Stimulated activated CD8-positive, alpha-beta memory T cell treated with anti-CD3 and anti-CD28 coated beads, Interleukin-12 subunit alpha, Interleukin-12 subunit beta, amount 100 ng/mL, for 1 hour (primary cell): ENCODE measurements at regions not wholly inside any gene's neighbourhood (a gene's known extent, or its start where the extent isn't known, plus 50 kb on each side); places are given as distances from the start of the nearest gene placed in this dataset.
A peak's percentile ranks its signal among the peaks of the same experiment; 100 is the strongest.

ENCODE experiments used
- DNase-seq: peaks from one replicate; pipeline ENCODE4 v3.0.0-alpha.2; 2020; ENCODE audit warnings: low read depth

DNA sequence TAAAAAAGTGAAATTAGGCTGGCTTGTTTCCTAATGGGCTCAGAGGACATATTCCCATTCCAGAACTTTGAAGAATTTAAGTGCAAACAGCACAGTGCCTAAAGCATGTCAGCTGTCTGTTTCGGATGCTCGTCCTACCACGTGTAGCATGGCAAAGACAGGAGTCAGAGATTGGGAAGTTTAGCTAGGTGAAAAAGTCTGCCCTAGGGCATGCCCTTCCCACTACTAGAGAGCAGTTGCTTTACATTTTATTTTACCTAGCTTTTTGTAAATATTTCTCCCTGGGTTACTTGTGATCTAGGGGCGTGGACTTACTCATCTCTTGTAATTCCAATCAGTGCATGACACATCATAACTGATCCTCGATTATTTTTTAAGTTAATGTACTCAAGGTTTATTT lies 111.1 kb downstream of the LMO4 start:
- no peak for DNase-seq

DNA sequence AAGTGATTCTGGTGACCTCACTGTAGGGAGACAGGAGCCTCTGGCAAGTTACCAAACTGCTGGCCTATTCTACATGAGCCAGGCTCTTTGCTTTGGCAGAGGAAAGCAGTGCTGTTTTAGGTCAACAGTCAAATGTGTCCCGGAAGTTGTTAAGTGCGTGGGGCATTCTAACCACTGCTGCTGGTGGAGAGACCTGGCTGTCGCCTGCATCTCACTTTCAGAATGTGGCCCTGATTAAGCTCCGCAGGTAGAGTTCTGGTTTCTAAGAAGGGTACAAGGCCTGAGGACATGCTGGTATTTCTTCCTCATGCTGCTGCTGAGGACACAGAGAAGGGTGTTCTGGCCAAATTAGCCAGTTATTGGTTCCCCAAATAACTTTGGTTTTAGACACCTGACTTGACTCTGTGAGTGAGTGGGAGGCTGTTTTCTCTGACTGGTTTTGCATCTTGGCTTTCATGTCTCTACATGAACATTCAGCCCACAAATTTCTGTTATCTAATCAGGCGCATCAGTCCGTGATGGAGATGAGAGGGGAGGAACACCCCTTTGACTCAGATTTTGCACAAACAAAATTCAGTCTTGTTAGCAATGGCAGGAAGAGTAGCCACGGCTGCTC lies 120.8 kb downstream of the LMO4 start:
- DNase-seq: no peak

DNA sequence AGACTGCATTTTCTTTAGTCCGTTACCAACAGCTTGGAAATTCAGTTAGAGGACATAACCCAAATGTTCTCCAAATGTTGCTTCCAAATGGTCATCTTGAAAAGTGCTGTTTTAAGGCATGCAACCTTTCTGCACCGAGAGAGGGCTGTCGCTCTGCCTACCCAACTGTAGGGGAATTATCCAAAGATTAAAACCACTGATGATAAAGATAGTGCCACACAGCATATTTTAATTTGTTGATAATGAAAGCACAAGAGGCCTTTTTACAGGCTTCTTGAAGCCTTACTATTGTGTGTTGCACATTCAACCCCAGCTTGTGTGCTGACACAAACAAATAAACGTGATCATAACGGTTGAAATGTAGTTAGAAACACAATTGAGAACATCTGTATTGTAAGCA lies 121.5 kb downstream of the LMO4 start:
- no peak for DNase-seq

DNA sequence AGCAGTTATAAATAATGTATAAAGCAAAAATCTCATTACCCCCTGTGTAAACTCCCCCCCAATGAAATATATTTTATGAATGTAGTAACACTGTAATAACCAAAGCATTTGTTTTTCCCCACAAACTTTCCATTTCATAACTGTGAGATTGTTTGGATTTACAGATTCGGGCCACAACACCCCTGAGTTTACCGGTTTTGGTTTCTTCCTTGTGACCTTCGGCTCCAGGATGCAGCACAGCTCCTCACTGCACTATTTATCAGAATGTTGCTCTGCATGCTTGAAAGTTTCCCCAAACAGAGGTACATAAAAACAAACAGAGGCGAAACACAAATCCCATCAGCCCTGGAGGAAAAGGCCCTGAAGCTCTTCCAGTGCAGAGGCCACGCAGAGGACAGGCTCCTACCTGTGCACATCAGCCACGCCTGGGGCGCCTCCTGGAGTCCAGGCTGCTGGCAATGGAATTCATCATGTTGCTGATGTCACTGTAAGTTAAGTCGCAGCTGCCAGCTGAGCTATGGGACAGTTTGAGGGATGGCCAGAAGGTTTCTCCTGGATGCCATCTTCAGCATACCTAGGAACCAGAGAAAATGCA lies 122.0 kb downstream of the LMO4 start:
- DNase-seq: peak; percentile 5

DNA sequence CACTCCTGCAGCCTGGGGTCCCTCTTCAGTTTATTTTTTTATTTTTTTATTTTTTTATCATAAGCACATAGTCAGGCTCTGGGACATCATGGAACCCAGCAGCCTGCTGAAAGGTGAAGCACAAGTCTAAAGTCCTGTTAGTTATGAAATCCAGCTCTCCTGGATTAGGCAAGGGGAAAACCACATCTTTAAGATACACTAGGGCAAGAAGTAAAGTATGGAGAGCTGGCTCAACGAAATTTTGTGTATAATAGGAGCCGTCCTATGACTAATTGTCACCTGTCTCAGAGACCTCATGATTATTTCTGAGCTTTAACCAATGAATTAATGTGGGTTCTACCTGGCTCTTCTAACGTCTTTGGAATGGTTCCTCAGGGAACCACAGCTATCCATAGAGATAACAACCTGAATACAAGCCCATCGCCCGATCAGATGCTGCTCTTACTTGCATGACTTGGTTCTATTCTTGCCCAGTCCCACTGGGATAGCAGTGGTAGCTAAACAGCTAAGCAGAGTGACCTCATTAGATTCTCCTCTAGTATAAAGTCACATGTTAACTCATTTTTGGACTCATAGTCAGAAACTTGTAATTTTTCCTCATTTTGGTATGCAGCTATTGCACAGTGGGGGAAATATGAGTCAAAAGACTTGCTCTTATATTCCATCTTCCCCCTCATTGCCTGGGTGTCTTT lies 122.7 kb downstream of the LMO4 start:
- DNase-seq: no peak

DNA sequence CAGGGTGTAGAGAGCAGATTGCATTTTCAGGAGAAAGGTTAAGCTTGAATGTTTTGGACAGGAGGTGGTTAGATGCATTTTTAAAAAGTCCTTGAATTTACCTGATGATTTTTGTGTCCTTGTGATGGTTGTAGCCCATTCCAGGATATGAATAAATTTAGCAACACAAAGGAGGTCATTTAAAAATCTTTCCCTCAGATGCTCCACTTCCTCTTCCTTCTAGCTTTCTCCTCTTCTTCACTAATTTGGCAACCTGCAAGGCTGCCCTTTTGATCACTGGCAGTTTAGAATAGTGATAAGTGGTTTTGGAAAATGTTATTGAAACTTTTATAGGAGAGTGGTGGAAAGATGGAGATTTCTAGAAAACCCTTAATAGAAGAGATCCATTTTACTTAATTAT lies 124.0 kb downstream of the LMO4 start:
- DNase-seq: no peak

DNA sequence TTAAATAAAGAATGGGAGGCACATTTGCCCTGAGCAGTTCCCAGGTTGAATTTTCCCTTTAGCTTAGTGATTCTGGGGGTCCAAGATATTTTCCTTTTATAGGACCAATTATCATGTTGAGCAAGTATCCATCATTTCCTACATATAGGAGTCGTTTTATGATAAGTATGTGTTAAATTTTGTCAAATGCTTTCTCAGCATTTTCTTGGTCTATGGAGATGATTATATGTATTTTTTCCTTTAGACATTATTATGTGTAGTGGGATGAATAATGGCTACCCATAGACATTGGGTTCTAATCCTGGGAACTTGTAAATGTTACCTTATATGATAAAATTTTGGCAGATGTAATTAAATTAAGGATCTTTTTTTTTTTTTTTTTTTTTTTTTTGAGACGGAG lies 128.7 kb downstream of the LMO4 start:
- no peak for DNase-seq

DNA sequence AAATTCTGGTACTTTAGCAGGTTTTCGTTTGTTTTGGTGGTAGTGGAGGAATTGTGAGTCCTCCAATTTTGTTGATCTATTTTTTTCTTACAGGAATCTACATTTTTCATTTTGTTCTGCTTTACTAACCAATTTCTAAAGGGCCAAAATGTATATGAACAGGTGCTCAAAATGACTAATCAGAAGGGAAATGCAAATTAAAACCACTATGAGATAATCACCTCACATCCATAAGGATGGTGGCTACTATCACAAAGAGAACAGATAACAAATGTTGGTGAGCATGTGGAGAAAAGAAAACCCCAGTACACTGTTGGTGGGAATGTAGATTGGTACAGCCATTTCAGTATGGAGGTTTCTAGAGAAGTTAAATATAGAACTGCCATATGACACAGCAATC lies 134.2 kb downstream of the LMO4 start:
- DNase-seq: no peak

DNA sequence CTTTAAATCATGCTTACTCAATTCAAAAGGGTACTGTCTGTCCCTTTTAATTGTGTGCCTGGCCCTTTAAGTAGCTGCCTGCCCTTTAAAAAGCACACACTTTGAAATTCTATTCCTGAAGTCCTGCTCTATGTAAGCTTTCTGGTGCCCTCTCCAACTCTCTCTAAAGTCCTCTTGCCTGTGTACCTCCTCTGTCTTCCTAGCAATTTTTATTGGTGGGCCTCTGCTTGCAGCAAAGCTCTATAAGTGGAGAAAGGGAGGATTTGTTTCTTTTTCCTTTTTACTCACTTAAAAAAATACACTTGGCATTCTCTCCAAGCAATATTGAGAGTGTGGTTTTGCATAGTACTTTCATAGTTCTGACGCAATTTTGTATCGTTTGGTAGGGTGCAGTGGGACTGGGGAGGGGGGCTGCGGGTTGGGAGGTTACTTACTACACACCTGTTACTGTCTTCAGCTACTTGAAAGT lies 135.4 kb downstream of the LMO4 start:
- DNase-seq: no peak

DNA sequence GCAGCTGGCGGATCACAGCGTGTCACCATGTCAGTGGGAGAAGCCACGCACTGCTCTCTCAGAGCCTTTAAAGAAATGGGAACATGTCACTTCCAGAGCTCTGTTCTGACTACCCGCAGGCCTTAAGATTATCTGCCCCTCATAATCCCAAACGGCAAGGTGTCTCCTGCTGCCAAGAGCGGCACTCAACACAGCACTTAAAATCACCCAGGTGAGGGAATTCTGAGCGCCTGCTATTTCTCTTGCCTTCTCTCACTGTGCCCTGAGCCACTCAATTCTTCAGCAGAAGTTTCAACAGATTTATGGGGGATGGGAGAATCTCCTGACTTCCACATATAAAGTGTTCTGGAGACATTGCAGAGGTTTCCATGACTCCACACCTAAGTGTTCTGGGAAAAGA lies 137.9 kb downstream of the LMO4 start:
- no peak for DNase-seq

DNA sequence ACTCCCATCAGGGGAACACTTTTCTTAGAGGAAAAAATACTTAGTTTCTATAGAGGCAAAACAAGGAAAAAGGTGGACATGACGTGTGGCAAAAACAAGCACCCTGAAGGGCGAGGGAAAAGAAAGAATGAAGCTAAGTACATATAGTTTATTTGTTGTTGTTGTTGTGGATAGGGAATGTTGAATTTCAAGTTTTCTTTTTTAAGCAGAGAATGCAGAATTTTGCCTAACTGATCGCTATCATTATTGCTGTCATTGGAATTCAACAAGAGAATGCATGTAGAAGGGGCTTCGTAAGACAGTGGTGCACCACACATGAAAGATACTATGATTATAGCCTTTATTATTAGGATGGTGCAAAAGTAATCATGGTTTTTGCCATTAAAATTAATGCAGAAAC lies 144.0 kb downstream of the LMO4 start:
- DNase-seq: no peak

DNA sequence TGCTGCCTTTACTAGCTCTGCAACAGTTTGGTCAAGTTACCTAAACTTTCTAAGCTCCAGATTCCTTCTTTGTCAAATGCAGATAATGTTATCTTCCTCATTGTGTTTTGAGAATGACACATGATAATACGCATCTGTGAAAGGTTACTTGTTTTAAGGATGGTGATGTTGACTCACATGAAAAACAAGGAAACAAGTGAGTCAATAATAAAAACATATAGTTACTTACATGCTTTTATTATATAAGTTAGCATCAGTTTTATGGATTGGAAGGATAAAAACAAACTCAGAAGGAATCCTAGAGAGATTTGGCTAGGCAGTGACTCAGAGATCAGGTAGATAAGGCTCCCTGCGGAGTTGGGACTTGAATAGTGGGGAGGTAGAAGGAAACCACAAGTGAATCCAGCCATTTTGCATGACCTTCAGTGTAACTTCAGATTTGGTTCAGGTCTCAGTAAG lies 144.6 kb downstream of the LMO4 start:
- DNase-seq: no peak

DNA sequence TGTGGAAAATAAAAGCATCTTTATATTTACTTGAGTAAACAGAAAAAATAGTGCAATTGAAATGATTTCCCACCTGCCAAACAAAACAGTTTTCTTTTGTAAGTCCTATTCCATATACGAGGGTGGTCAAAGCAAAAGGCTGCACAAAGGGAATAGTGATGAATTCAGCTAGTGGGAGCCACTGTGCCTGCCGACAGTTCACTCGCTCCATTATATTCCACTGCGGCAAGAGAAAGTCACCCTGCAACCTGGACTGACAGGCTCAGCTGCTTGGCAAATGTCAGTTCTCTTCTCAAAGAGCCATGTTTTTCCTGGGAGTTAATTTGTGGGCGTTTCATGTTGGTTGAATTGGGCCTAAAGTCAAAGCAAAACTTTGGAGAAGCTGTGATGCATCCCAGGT lies 145.4 kb downstream of the LMO4 start:
- no peak for DNase-seq

DNA sequence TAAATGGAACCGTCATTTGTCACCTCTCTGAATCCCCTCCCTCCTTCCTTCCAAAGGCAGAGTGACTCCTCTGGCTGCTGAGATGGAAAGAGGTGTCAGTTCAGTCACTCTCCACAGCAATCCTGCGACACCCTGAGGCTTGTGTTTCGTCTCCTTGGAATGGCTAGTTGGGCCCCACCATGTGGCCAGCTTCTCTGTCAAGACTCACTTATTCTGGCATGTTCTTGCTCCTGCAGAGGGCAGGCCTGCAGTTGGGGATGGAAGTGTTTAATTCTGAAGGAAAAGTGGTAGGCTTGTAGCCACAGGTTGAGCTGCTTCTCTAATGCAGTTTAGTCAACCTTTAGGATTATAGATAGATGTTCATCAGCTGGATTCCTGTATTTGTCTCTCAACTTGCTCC lies 149.6 kb downstream of the LMO4 start:
- DNase-seq: no peak

DNA sequence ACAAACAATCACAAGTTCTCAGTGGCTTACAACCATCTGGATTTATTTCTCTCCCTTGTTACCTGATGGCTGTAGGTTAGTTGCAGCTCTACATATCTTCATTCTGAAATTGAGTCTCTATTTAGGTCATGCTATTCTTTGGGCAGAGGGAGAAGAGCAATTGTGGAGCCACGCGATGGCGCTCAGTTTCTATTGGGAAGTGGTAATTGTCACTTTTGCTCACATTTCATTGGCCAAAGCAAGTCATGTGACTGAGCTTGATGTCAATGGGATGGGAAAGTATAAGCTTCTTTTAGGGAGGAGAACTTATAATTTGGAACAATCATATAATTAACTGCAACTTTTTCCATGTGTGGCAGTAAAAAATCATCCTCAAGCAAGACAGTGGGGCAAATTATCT lies 166.5 kb downstream of the LMO4 start:
- no peak for DNase-seq

DNA sequence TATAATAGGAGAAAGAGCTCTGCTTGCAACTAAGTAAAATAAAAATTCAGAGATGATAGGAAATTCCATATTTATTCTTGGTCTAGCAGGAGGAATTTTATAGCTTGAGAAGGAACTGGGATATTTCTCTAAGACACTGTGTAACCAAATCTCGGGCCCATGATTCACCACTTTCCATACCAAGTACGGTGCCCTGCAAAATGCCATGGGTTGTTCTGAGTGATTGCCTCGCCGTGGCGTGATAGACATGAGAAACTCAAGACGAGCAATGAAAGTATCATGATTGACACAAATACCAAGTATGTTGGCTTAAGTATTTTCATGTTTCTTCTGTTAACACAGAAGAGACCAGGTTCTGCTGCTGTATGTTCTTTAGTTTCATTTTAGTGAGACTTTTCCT lies 167.2 kb downstream of the LMO4 start:
- DNase-seq: no peak

DNA sequence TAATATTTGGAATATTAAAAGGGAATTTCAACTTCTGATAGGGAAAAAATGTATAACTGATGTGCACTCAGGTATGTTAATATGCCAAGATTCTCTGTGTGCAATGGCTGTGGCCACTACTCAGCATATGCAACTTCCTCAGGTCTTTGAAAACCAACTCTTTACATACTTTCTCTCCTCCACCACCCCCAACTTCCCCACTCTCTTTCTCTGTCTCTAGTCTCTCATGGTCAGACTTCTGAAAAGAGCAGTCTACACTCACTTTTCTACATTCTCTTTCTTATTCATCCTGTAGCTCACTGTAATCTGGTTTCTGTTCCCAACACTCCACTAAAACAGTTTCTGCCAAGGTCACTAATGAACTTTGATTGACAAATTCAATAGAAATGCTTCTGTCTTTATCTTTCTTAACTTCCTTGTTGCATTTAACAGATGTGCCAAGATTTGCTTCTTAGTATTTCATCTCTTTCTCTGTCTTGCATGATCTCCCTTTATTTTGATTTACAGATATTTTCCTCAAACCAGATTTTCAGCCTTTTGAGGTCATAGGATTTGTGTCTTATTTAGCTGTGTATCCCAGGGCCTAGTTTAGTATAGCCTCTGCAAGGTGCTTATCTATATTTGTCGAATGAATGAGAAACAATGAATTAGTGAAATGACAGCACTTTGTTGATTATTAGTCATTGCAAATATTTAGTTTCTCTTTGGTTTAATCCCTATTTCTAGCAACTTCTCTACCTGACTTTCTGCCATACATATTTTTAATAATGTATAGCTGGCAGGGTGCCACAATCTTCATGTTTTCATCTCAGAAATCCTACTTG lies 168.9 kb downstream of the LMO4 start:
- DNase-seq: no peak

DNA sequence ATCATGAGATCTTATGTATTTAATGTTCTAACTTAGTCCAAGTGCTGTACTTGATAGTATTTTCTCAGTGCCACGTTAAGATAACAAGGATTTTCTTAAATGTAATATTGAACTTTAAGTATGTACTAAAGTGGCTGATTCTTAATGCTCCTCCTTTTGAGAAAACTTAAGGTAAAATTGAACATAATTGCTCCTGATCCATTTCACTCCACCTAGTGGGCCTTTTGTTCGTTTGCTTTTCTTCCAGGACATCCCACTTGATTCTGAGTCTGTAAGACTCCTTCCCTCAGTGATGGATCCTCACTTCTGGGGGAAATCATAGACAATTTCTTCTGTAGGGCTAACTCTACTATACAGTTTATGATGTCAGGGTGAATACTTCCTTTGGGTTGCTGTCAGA lies 173.1 kb downstream of the LMO4 start:
- DNase-seq: no peak

DNA sequence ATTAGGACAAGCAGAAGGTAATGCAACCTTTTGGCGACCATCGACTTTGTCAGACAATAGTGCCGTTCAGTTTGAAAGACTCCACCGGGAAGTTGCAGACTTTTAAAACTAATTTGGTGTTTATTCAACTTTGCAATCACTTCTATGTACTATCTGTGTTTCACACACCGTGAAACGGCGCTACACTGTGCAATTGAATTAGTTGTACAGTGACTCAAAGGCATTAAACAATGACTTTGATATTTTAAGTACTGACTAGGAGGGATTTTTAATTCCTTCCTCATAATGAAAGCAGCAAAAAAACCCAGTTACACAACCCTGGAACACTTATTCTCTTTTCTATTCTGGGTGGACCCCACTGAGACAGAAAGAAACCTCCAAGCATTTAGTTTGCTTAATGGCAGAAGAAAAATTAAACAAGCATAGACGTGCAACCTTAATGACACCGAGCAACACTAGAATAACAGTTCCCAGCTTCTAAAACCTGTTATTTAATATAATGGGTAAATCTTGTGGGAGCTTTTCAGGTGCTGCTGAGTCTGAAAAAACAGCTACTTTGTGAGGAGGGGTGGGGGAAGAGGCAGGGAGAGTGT lies 176.8 kb downstream of the LMO4 start:
- no peak for DNase-seq

DNA sequence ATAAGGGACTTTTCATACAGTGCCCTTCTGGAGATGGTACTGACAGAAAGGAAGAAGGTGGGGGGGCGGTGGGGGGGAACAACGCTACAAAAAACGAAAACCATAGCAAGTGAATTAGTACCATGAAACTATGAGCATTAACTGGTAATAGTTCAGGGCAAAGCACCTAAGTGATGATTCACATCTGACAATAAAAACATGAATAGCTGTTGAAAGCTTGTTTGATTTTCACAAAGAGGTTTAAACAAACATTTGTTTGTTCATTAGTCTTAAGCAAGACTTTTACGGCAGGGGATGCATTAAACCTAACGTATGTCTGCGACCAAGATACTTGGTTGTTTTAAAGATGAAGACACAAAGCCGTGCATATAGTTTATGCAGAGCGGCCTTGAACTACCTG lies 177.5 kb downstream of the LMO4 start:
- DNase-seq: no peak

DNA sequence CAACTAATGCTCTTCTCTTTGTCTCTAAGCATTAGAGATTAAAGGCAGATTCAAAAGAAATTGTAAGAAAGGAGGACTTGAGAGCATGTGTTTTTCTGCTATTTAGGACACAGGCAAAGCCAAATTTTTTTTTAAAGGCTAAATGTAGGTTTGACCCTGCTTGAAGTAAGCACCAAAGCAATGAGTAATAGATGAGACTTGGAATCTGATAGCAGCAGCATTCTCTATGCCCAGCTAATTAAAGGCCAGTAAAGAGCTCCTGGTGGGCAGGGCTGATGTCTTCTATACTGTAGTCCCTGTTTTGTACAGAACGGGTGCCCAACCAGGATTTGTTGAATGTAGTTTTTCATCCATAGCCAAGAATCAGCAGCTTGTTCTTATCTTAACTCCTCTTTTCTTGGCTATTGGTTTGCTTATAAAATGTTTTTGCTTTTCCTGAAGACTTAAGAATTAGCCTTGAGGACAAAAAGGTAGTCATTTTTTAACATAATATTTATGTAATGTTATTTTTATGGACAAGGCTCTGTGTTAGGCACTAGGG lies 179.6 kb downstream of the LMO4 start:
- DNase-seq: no peak

DNA sequence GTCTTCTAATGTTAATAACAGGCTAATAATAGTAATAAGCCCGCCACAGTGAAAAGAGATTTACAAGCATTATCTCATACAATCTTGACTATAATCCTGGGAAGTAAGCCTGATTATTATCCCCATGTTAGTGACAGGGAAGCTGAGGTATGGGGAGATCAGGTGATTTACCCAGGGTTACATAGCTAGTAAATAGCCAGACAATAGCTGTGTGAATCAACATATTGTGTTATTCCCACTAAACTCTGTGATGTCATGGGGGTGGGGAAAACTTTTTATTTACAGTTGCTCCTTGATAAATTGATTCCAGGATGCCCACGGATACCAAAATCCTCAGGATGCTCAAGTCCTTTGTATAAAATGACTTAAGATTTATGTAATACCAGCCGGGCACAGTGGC lies 181.9 kb downstream of the LMO4 start:
- no peak for DNase-seq
